OCI-LY3 (cell line): ENCODE measurements at regions not wholly inside any gene's neighbourhood (a gene's known extent, or its start where the extent isn't known, plus 50 kb on each side); places are given as distances from the start of the nearest gene placed in this dataset.

Source experiments
- EZH2phosphoT487 ChIP-seq: fragments of 200-600 bp; shearing (Covaris generic); IDR thresholded peaks from 2 replicates; pipeline ENCODE4 v1.6.1; 2018; ENCODE audit warnings: antibody characterized with exemption, mixed run types, low read depth
- TF ChIP-seq, protein P1 (sequence below): fragments of 200-600, 300-600 bp; sonication (generic); IDR thresholded peaks from 2 replicates; pipeline ENCODE4 v1.5.1; 2014; ENCODE audit warnings: antibody characterized with exemption, low read length, low read depth

DNA sequence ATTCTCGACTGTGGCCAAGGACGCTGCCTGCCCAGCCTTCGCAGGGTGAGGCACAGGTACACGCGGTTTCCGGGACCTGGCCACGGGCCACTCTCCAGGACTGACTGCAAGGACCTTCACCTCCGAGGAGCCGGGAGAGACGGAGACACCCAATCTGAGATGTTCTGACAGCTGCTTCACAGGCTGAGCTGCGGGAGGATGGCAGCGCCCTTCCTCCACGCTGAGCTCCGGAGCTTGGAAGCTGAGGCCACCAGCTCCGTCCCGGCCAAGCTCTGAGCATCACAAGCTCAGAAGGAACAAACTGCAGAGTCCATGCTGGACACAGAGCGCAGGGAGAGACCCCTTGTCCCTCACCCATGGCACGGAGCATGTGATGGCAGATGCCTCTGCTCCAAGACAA lies 71.1 kb upstream of the CTDP1 start:
- TF ChIP-seq, protein P1, sequence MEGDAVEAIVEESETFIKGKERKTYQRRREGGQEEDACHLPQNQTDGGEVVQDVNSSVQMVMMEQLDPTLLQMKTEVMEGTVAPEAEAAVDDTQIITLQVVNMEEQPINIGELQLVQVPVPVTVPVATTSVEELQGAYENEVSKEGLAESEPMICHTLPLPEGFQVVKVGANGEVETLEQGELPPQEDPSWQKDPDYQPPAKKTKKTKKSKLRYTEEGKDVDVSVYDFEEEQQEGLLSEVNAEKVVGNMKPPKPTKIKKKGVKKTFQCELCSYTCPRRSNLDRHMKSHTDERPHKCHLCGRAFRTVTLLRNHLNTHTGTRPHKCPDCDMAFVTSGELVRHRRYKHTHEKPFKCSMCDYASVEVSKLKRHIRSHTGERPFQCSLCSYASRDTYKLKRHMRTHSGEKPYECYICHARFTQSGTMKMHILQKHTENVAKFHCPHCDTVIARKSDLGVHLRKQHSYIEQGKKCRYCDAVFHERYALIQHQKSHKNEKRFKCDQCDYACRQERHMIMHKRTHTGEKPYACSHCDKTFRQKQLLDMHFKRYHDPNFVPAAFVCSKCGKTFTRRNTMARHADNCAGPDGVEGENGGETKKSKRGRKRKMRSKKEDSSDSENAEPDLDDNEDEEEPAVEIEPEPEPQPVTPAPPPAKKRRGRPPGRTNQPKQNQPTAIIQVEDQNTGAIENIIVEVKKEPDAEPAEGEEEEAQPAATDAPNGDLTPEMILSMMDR = no peak
- TF ChIP-seq EZH2phosphoT487 = no peak
